WTC11 (cell line): ENCODE measurements at regions not wholly inside any gene's neighbourhood (a gene's known extent, or its start where the extent isn't known, plus 50 kb on each side); places are given as distances from the start of the nearest gene placed in this dataset.

Experiments used
- ATAC-seq: fragments of 200-7000 bp; cut with Tn5 transposase; 2 replicates; pipeline ENCODE4 v1.10.0; 2021; ENCODE audit warnings: mild to moderate bottlenecking, moderate library complexity
- CTCF ChIA-PET: fragments of 300-600 bp; sonication (Branson Sonifier 250); formaldehyde crosslinking; loops from one replicate; lab custom pipeline; 2021; ENCODE audit warnings: antibody characterized with exemption; lab: Charles Lee
- POLR2A ChIA-PET: fragments of 350-600 bp; sonication (Branson Sonifier 250); formaldehyde crosslinking; loops from one replicate; lab custom pipeline; 2021; ENCODE audit warnings: antibody characterized with exemption; lab: Charles Lee
- DNase-seq: peaks from one replicate; pipeline ENCODE4 v3.0.0; 2021; ENCODE audit warnings: low spot score
- H3K27ac Mint-ChIP-seq: 2 replicates; pipeline ENCODE4 v1.8.0; 2021; ENCODE audit warnings: mixed read lengths
- H3K27me3 Mint-ChIP-seq: 2 replicates; pipeline ENCODE4 v1.8.0; 2021; ENCODE audit warnings: low read depth, mild to moderate bottlenecking, moderate library complexity, mixed read lengths
- H3K36me3 Mint-ChIP-seq: 2 replicates; pipeline ENCODE4 v1.8.0; 2021; ENCODE audit warnings: mixed read lengths
- H3K4me1 Mint-ChIP-seq: 2 replicates; pipeline ENCODE4 v1.8.0; 2022; ENCODE audit warnings: mixed read lengths
- H3K4me3 Mint-ChIP-seq: 2 replicates; pipeline ENCODE4 v1.8.0; 2021; ENCODE audit warnings: mild to moderate bottlenecking, moderate library complexity, mixed read lengths
- H3K9me3 Mint-ChIP-seq: 2 replicates; pipeline ENCODE4 v1.8.0; 2021; ENCODE audit warnings: mixed read lengths
- ATF2 ChIP-seq: sonication (generic); formaldehyde crosslinking; IDR thresholded peaks from 2 replicates; pipeline ENCODE4 v1.8.1; 2022; ENCODE audit warnings: low read depth, missing genetic modification reagents, borderline replicate concordance
- CDX4 ChIP-seq: fragments of 250-450 bp; sonication (Bioruptor Pico); IDR thresholded peaks from 2 replicates; pipeline ENCODE4 v1.9.0; 2021; ENCODE audit warnings: moderate library complexity, mild to moderate bottlenecking, inconsistent platforms, borderline replicate concordance
- CREM ChIP-seq: sonication (generic); formaldehyde crosslinking; IDR thresholded peaks from 2 replicates; pipeline ENCODE4 v1.8.1; 2022; ENCODE audit warnings: mild to moderate bottlenecking, missing genetic modification reagents, moderate library complexity
- CTCF ChIP-seq: fragments of 200-600 bp; IDR thresholded peaks from 2 replicates; pipeline ENCODE4 v1.8.0; 2022; ENCODE audit warnings: antibody characterized with exemption
- E2F4 ChIP-seq: sonication (generic); formaldehyde crosslinking; IDR thresholded peaks from 2 replicates; pipeline ENCODE4 v1.8.1; 2022; ENCODE audit warnings: low read depth, mild to moderate bottlenecking, moderate library complexity, missing genetic modification reagents, borderline replicate concordance
- E2F5 ChIP-seq: sonication (generic); formaldehyde crosslinking; IDR thresholded peaks from 2 replicates; pipeline ENCODE4 v1.8.1; 2022; ENCODE audit warnings: mild to moderate bottlenecking, moderate library complexity, missing genetic modification reagents
- EMX1 ChIP-seq: fragments of 250-450 bp; sonication (Bioruptor Pico); IDR thresholded peaks from 2 replicates; pipeline ENCODE4 v1.8.0; 2021; ENCODE audit warnings: mild to moderate bottlenecking
- HMGA2 ChIP-seq: fragments of 250-450 bp; sonication (Bioruptor Pico); IDR thresholded peaks from 2 replicates; pipeline ENCODE4 v1.4.0; 2021; ENCODE audit warnings: mild to moderate bottlenecking, moderate library complexity
- IRF2 ChIP-seq: sonication (generic); formaldehyde crosslinking; IDR thresholded peaks from 2 replicates; pipeline ENCODE4 v1.8.0; 2022; ENCODE audit warnings: low read depth, missing genetic modification reagents, borderline replicate concordance
- MLX ChIP-seq: sonication (generic); formaldehyde crosslinking; IDR thresholded peaks from 2 replicates; pipeline ENCODE4 v1.8.1; 2023; ENCODE audit warnings: mild to moderate bottlenecking, missing genetic modification reagents, moderate library complexity
- NFE2L1 ChIP-seq: sonication (generic); formaldehyde crosslinking; IDR thresholded peaks from 2 replicates; pipeline ENCODE4 v1.8.1; 2023; ENCODE audit warnings: missing genetic modification reagents
- NR2C2 ChIP-seq: sonication (generic); formaldehyde crosslinking; IDR thresholded peaks from 2 replicates; pipeline ENCODE4 v1.8.0; 2022; ENCODE audit warnings: mild to moderate bottlenecking, missing genetic modification reagents
- NR3C1 ChIP-seq: sonication (generic); formaldehyde crosslinking; conservative IDR thresholded peaks from 2 replicates; pipeline ENCODE4 v1.8.1; 2023; ENCODE audit warnings: low read depth, mild to moderate bottlenecking, missing genetic modification reagents
- PRRX2 ChIP-seq: fragments of 250-450 bp; sonication (Bioruptor Pico); IDR thresholded peaks from 2 replicates; pipeline ENCODE4 v1.8.0; 2021; ENCODE audit warnings: mild to moderate bottlenecking
- RORB ChIP-seq: fragments of 250-450 bp; sonication (Bioruptor Pico); IDR thresholded peaks from 2 replicates; pipeline ENCODE4 v1.9.0; 2021; ENCODE audit warnings: mild to moderate bottlenecking
- SMAD3 ChIP-seq: sonication (generic); formaldehyde crosslinking; IDR thresholded peaks from 2 replicates; pipeline ENCODE4 v1.8.0; 2022; ENCODE audit warnings: missing genetic modification reagents, mild to moderate bottlenecking, borderline replicate concordance
- SOX15 ChIP-seq: fragments of 250-450 bp; sonication (Bioruptor Pico); IDR thresholded peaks from 2 replicates; pipeline ENCODE4 v1.9.0; 2021; ENCODE audit warnings: mild to moderate bottlenecking
- TCF7 ChIP-seq: sonication (generic); formaldehyde crosslinking; IDR thresholded peaks from 2 replicates; pipeline ENCODE4 v1.8.0; 2022; ENCODE audit warnings: mild to moderate bottlenecking, low read depth, missing genetic modification reagents, moderate library complexity
- TEAD4 ChIP-seq: sonication (generic); formaldehyde crosslinking; IDR thresholded peaks from 2 replicates; pipeline ENCODE4 v1.8.0; 2022; ENCODE audit warnings: mild to moderate bottlenecking, missing genetic modification reagents
- TP53 ChIP-seq: sonication (generic); formaldehyde crosslinking; IDR thresholded peaks from 2 replicates; pipeline ENCODE4 v1.8.1; 2023; ENCODE audit warnings: mild to moderate bottlenecking, missing genetic modification reagents
- ZNF138 ChIP-seq: sonication (generic); formaldehyde crosslinking; conservative IDR thresholded peaks from 2 replicates; pipeline ENCODE4 v1.8.1; 2022; ENCODE audit warnings: mild to moderate bottlenecking, moderate library complexity, missing genetic modification reagents
- ZNF219 ChIP-seq: sonication (generic); formaldehyde crosslinking; IDR thresholded peaks from 2 replicates; pipeline ENCODE4 v1.8.0; 2023; ENCODE audit warnings: missing genetic modification reagents, mild to moderate bottlenecking, borderline replicate concordance
- ZNF232 ChIP-seq: sonication (generic); formaldehyde crosslinking; IDR thresholded peaks from 2 replicates; pipeline ENCODE4 v1.8.0; 2022; ENCODE audit warnings: mild to moderate bottlenecking, missing genetic modification reagents
- ZNF396 ChIP-seq: fragments of 250-450 bp; sonication (Bioruptor Pico); IDR thresholded peaks from 2 replicates; pipeline ENCODE4 v1.8.0; 2021; ENCODE audit warnings: mild to moderate bottlenecking, moderate library complexity, borderline replicate concordance
- ZNF671 ChIP-seq: fragments of 250-450 bp; sonication (Bioruptor Pico); IDR thresholded peaks from 2 replicates; pipeline ENCODE4 v1.8.0; 2021; ENCODE audit warnings: mild to moderate bottlenecking

GRCh38 chr20:23244156-23244915 lies 106.3 kb upstream of the NXT1 start:
- H3K27ac Mint-ChIP-seq = no peak overlapping the region
- no peaks in the 10 kb centered on the region for H3K36me3 Mint-ChIP-seq
- DNase-seq = no peak
- ChIA-PET POLR2A (interaction anchor here (0.6 kb wide), 1 partner anchor 570 kb away, joined by 4 read pairs; no protein-coding TSS in a partner anchor), CTCF (interaction anchor here (0.7 to 3.5 kb wide), 8 partner anchors 9 to 683 kb away, joined by 3 to 37 read pairs (median 8); partner anchors contain the start of gene NXT1)
- no peak overlapping the region for H3K4me3 Mint-ChIP-seq
- TF ChIP-seq TEAD4 (no peak), ZNF138 (no peak), ZNF396 (CRISPR knock-in tag) (no peak), TP53 (no peak), MLX (CRISPR knock-in tag) (no peak), TCF7 (CRISPR knock-in tag) (no peak)
- H3K27me3 Mint-ChIP-seq = peaks cover 1% of the 10 kb centered on the region; the same call in 1 of the 2 replicates
- no peak for ATAC-seq
- peaks cover 6% of the 10 kb centered on the region for H3K9me3 Mint-ChIP-seq
- no peaks in the 10 kb centered on the region for H3K4me1 Mint-ChIP-seq

- TF ChIP-seq HMGA2 (no peak), ZNF232 (CRISPR knock-in tag) (no peak), ZNF671 (CRISPR knock-in tag) (no peak), E2F5 (CRISPR knock-in tag) (no peak), ZNF219 (CRISPR knock-in tag) (no peak), CDX4 (CRISPR knock-in tag) (no peak), CREM (no peak)
- Mint-ChIP-seq H3K36me3 (no peaks in the 10 kb centered on the region), H3K4me1 (no peaks in the 10 kb centered on the region), H3K4me3 (no peak overlapping the region), H3K27ac (no peak overlapping the region), H3K27me3 (peaks cover 5% of the 10 kb centered on the region; the same call in 1 of the 2 replicates), H3K9me3 (peaks cover 10% of the 10 kb centered on the region)
- ChIA-PET CTCF (interaction anchor here (0.7 to 3.5 kb wide), 2 partner anchors 9 to 683 kb away, joined by 3 to 37 read pairs; no protein-coding TSS in a partner anchor), POLR2A (no interaction called here)
- DNase-seq (no peak), ATAC-seq (no peak)
These were observed 106.8 kb upstream of the NXT1 start for GRCh38 chr20:23243791-23244155.

- CTCF ChIA-PET = no interaction called here
- POLR2A ChIA-PET = no interaction called here
- Mint-ChIP-seq H3K4me1 (no peaks in the 10 kb centered on the region), H3K27me3 (peaks cover 12% of the 10 kb centered on the region), H3K36me3 (no peaks in the 10 kb centered on the region), H3K4me3 (no peak overlapping the region), H3K9me3 (peaks cover 10% of the 10 kb centered on the region), H3K27ac (no peak overlapping the region)
- DNase-seq (no peak), ATAC-seq (no peak)
- TF ChIP-seq NR3C1 (CRISPR knock-in tag) (no peak), CTCF (no peak), SMAD3 (CRISPR knock-in tag) (no peak), E2F4 (CRISPR knock-in tag) (no peak), TP53 (no peak), IRF2 (CRISPR knock-in tag) (no peak), NFE2L1 (CRISPR knock-in tag) (no peak), CDX4 (CRISPR knock-in tag) (no peak), SOX15 (no peak), RORB (CRISPR knock-in tag) (no peak), EMX1 (CRISPR knock-in tag) (no peak), ATF2 (CRISPR knock-in tag) (no peak), PRRX2 (CRISPR knock-in tag) (no peak), NR2C2 (no peak)
These were observed 107.9 kb upstream of the NXT1 start for GRCh38 chr20:23242556-23243180.
